PC-3 (cell line): ENCODE measurements at regions not wholly inside any gene's neighbourhood (a gene's known extent, or its start where the extent isn't known, plus 50 kb on each side); places are given as distances from the start of the nearest gene placed in this dataset.
"Not testable (repeated sequence)": the region's sequence is repeated elsewhere in the genome, so short reads cannot be mapped to it uniquely, and the experiment has no call there.

ENCODE experiments used
- ATAC-seq: fragments of 200-7000 bp; cut with Tn5 transposase; 2 replicates; pipeline ENCODE4 v1.9.1; 2020; ENCODE audit warnings: mild to moderate bottlenecking, moderate library complexity
- BruUV-seq: library from RNA; stranded (reverse); fragments of 400-500 nt; replicated peaks from 2 replicates; lab custom pipeline; 2021; lab: Mats Ljungman, UMichigan
- CTCF ChIA-PET: fragments of 300-600 bp; sonication (Branson Sonifier 250); formaldehyde crosslinking; loops from one replicate; lab custom pipeline; 2022; ENCODE audit warnings: antibody characterized with exemption; lab: Charles Lee
- POLR2A ChIA-PET: fragments of 300-600 bp; sonication (Branson Sonifier 250); formaldehyde crosslinking; loops from one replicate; lab custom pipeline; 2022; ENCODE audit warnings: antibody characterized with exemption; ENCODE audit not compliant: unreplicated experiment; lab: Charles Lee
- DNase-seq: peaks from one replicate; pipeline ENCODE4 v3.0.0-alpha.2; 2015
- H2AFZ ChIP-seq: fragments of 300-600 bp; sonication (generic); 2 replicates; pipeline ENCODE4 v1.6.0; 2016; ENCODE audit warnings: antibody characterized with exemption, low read length
- H3F3A ChIP-seq: fragments of 300-600 bp; sonication (generic); one replicate; pipeline ENCODE4 v1.6.0; 2017; ENCODE audit warnings: antibody characterized with exemption, low read length, control low read depth, mild to moderate bottlenecking; ENCODE audit not compliant: unreplicated experiment
- H3K27ac ChIP-seq: fragments of 300-600 bp; sonication (generic); 2 replicates; pipeline ENCODE4 v1.5.1; 2016; ENCODE audit warnings: mild to moderate bottlenecking, low read length
- H3K27me3 ChIP-seq: fragments of 300-600 bp; sonication (generic); 2 replicates; pipeline ENCODE4 v1.6.1; 2016; ENCODE audit warnings: low read length, mixed read lengths
- H3K36me3 ChIP-seq: fragments of 300-600 bp; sonication (generic); 2 replicates; pipeline ENCODE4 v1.6.1; 2016; ENCODE audit warnings: low read depth, mixed run types, low read length, mixed read lengths
- H3K4me1 ChIP-seq: fragments of 300-600 bp; sonication (generic); 2 replicates; pipeline ENCODE4 v1.5.1; 2016; ENCODE audit warnings: low read length; ENCODE audit not compliant: insufficient read depth
- H3K4me2 ChIP-seq: fragments of 300-600 bp; sonication (generic); 2 replicates; pipeline ENCODE4 v1.6.0; 2016; ENCODE audit warnings: low read length
- H3K4me3 ChIP-seq: fragments of 300-600 bp; sonication (generic); 2 replicates; pipeline ENCODE4 v1.5.1; 2016; ENCODE audit warnings: mild to moderate bottlenecking, low read length, mixed read lengths
- H3K79me2 ChIP-seq: fragments of 300-600 bp; sonication (generic); 2 replicates; pipeline ENCODE4 v1.6.1; 2017; ENCODE audit warnings: low read length, mixed read lengths
- H3K9ac ChIP-seq: fragments of 300-600 bp; sonication (generic); 2 replicates; pipeline ENCODE4 v1.6.0; 2016; ENCODE audit warnings: mild to moderate bottlenecking, low read length
- H3K9me2 ChIP-seq: fragments of 300-600 bp; sonication (generic); replicated peaks from 2 replicates; pipeline ENCODE4 v1.6.1; 2016; ENCODE audit warnings: mixed run types, low read length, mixed read lengths
- H3K9me3 ChIP-seq: fragments of 300-600 bp; sonication (generic); 2 replicates; pipeline ENCODE4 v1.6.1; 2016; ENCODE audit warnings: low read length, mixed read lengths
- H4K20me1 ChIP-seq: fragments of 300-600 bp; sonication (generic); 2 replicates; pipeline ENCODE4 v1.6.1; 2016; ENCODE audit warnings: low read length, mixed read lengths
- CTCF ChIP-seq: fragments of 300-600 bp; sonication (generic); conservative IDR thresholded peaks from 2 replicates; pipeline ENCODE4 v1.5.1; 2017; ENCODE audit warnings: antibody characterized with exemption, low read depth, mild to moderate bottlenecking, low read length
- EZH2phosphoT487 ChIP-seq: fragments of 300-600 bp; sonication (generic); IDR thresholded peaks from 2 replicates; pipeline ENCODE4 v1.6.1; 2018; ENCODE audit warnings: mild to moderate bottlenecking, antibody characterized with exemption, low read length, borderline replicate concordance
- intact Hi-C: fragments of 100-400 bp; cut with micrococcal nuclease; formaldehyde crosslinking; loops from 2 replicates; pipeline ENCODE4 v1.9.0; 2023

- POLR2A ChIA-PET = no interaction called here
- H3K9ac ChIP-seq = no peak overlapping the region
- H3K79me2 ChIP-seq = no peaks in the 10 kb centered on the region
- no peaks in the 10 kb centered on the region for H3F3A ChIP-seq
- no peak overlapping the region for H3K4me3 ChIP-seq
- no peaks in the 10 kb centered on the region for H3K36me3 ChIP-seq
- H2AFZ ChIP-seq = no peak overlapping the region
- no peaks in the 10 kb centered on the region for H3K9me2 ChIP-seq
- CTCF ChIA-PET = no interaction called here
- DNase-seq (no peak), ATAC-seq (no peak)
- TF ChIP-seq EZH2phosphoT487 = no peak
- TF ChIP-seq CTCF = no peak
- no peaks in the 10 kb centered on the region for H4K20me1 ChIP-seq
- H3K27me3 ChIP-seq = no peaks in the 10 kb centered on the region
- BruUV-seq = no TSS peak
- no peaks in the 10 kb centered on the region for H3K9me3 ChIP-seq
- H3K4me2 ChIP-seq = no peak overlapping the region
- H3K4me1 ChIP-seq = no peaks in the 10 kb centered on the region
- H3K27ac ChIP-seq = no peak overlapping the region
- intact Hi-C loops = no loop called here
Observed at GRCh38 chr11:67745181-67745726, 70.8 kb upstream of the ALDH3B2 start.

GRCh38 chr11:67744231-67744630 is 69.8 kb upstream of the ALDH3B2 start:
- H3K27me3 ChIP-seq, H3K9me3 ChIP-seq, H2AFZ ChIP-seq, ATAC-seq, H3K27ac ChIP-seq, H3K4me1 ChIP-seq, BruUV-seq, H3K9ac ChIP-seq, H3K36me3 ChIP-seq, CTCF ChIA-PET, H3K4me3 ChIP-seq, H4K20me1 ChIP-seq, H3F3A ChIP-seq, POLR2A ChIA-PET, H3K4me2 ChIP-seq, H3K79me2 ChIP-seq, H3K9me2 ChIP-seq, DNase-seq, intact Hi-C loops: not testable (repeated sequence)

- DNase-seq = not testable (repeated sequence)
Observed at GRCh38 chr11:67738231-67738630, 63.8 kb upstream of the ALDH3B2 start.

GRCh38 chr11:67737562-67738080 is 63.2 kb upstream of the ALDH3B2 start:
- H4K20me1 ChIP-seq, H3K9ac ChIP-seq, H3K4me1 ChIP-seq, BruUV-seq, H3K36me3 ChIP-seq, H3K27ac ChIP-seq, DNase-seq, intact Hi-C loops, H3K9me2 ChIP-seq, H3F3A ChIP-seq, POLR2A ChIA-PET, H3K9me3 ChIP-seq, ATAC-seq, H2AFZ ChIP-seq, H3K4me3 ChIP-seq, H3K4me2 ChIP-seq, H3K79me2 ChIP-seq: not testable (repeated sequence)
- CTCF ChIA-PET = interaction anchor here (0.5 kb wide), 1 partner anchor 165 kb away, joined by 4 read pairs; no protein-coding TSS in a partner anchor
- peaks cover 21% of the 10 kb centered on the region for H3K27me3 ChIP-seq

More at GRCh38 chr11:67738231-67738630, 63.8 kb upstream of the ALDH3B2 start:
- H4K20me1 ChIP-seq, H3K79me2 ChIP-seq, ATAC-seq, H3K4me2 ChIP-seq, H3K27ac ChIP-seq, H3K9me3 ChIP-seq, H3K36me3 ChIP-seq, H3F3A ChIP-seq, H3K9ac ChIP-seq, H3K9me2 ChIP-seq, H3K4me1 ChIP-seq, intact Hi-C loops, BruUV-seq, H3K4me3 ChIP-seq, H2AFZ ChIP-seq, POLR2A ChIA-PET: not testable (repeated sequence)
- H3K27me3 ChIP-seq = peaks cover 21% of the 10 kb centered on the region
- CTCF ChIA-PET = interaction anchor here (0.5 kb wide), 1 partner anchor 166 kb away, joined by 4 read pairs; no protein-coding TSS in a partner anchor
